C1 segment of cervical spinal cord (tissue), 14 donors: ENCODE measurements at regions not wholly inside any gene's neighbourhood (a gene's known extent, or its start where the extent isn't known, plus 50 kb on each side); places are given as distances from the start of the nearest gene placed in this dataset.
"Not testable (repeated sequence)": the region's sequence is repeated elsewhere in the genome, so short reads cannot be mapped to it uniquely, and the experiment has no call there.

ENCODE experiments used
- DNase-seq, 14 donors: peaks; one replicate each; lab custom pipeline; 2025; lab: John Stamatoyannopoulos, UW

DNA sequence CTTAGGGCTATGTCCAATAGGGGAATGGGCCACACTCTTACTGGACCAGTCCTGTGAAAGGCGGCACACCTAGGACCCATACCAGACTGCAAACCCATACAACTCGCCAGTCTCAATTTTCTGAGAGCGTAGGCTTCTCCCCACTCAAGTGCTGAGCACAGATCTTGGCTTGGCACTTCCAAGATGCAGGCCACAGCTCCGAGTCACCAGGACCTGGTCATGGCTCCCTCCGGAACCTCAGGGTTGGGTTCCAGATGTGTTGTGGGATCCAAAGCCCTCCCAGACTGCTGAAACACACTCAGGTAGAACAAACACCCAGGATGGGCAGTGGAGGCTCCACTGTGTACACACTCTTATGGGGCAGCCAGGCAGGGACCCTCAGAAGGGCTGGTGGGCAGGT lies 103.3 kb downstream of the TMEM144 start:
- no peak for DNase-seq

DNA sequence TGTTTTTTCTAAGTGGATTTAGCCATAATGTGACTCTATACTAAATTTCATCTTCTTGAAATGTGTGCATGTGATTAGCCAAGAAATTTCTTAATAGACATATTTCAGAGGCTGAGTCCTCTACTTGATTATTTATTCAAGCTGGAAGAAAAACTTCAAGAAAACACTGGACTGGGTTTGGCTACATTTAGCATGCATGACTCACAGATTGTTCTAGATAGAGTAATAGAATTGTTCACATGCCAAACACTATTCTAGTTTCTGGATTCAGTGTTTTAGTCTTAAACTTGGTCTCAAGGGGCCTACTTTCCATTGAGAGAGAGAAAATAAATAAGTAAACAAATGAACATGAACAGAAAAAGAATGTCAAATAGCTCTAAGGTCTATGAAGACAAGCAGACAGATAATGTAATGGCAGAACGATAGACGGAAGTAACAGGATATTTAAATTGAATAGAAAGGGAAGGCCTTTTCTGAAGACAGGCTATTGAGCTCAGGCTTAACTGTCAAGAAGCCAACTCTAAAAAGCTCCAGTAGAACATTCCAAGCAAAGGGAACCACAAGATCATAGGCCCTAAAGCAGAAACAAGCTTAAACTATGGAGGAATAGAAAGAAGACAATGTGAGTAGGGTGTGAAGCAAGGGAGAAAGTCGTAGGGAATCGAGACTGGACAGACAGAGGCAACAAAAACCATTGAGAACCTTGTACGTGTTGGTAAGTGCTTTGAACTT lies 104.6 kb downstream of the TMEM144 start:
- no peak for DNase-seq

DNA sequence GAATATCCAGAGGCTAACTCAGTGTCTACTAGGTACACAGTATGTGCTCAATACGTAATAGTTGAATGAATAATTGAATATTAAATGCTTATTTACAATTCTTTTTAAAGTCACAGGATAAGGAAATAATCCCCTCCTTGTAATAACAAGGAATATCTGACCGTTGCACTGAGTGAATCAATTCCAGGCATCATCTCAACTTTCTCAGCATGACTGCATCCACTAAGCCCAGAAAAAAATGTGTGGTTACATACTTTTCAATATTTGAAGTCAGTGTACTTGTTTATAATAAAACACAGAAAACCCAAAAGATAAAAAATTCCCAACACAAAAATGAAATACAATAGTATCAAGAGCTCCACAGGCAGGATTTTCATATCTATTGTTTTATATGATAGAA lies 105.4 kb downstream of the TMEM144 start:
- DNase-seq, result no peak

DNA sequence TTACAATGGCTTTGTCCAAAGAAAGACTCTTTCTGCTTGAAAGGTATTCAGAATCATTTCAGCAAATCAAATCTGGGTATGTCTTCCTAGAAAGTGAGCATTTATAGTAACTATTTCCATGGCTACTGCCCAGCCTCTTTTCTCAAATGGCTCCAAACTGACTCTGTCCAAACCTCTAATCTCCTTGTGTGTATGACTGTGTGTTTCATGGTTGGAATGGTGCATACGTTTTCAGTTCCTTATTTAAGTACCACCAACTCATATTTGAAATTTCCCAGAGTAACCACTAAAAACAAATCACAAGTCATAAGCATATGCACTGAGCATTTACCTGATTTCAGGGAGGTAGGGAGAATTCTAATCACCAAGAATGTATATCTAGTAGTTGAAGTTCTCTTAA lies 106.0 kb downstream of the TMEM144 start:
- no peak for DNase-seq

DNA sequence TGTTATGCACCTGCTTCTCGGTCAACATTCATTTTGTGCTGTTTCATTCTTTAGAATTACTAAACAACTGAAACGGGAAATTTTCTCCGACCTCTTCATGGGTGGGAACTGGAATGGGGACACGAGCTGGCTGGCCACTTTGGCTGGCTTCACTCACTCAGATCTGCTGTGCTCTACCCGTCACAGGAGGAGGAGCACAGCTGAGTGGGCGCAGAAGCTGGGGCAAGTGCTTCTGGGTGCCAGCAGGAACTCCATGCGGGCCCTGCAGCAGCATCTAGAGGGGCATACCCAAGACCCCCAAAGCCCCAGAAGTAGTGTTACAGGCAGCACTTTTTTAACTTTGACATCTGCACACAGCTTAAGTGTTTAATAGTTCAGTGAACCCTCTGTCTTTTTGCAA lies 109.6 kb downstream of the TMEM144 start:
- DNase-seq, result no peak

DNA sequence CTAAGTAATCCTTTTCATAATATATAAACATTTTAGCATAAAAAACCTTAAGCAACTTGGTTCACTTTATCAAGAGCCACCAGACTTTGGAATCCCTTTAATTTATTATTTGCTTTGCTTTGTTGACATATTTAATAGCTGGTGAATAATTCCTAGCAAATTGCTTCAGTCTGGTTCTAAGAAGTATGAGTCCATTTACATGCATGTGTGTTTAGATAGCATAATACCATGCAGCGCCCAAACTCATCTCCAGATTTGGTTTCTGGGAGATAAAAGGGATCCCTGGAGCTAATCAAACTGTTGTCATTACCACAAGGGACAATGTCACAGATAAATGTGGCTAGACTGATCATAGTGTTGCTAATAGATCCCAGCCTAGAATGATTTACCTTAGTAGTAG lies 111.8 kb downstream of the TMEM144 start:
- DNase-seq, result no peak

DNA sequence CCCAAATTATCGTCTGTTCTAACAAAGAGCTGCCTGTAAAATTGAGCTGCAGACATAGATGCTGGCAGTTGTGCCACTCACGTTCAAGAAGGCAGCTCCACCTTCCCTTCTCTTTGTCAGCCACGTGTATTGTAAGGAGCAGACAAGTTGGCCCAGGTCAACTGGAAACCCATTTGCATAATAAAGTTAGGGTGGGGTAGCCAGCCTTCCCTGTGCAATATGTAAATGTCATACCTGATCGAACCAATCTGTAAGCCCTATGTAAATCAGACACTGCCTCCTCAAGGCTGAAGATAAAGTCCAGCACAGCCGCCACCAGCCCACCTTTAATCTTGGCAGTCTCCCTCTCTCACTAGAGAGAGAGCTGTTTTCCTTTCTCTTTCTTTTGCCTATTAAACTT lies 117.2 kb downstream of the TMEM144 start:
- no peak for DNase-seq

DNA sequence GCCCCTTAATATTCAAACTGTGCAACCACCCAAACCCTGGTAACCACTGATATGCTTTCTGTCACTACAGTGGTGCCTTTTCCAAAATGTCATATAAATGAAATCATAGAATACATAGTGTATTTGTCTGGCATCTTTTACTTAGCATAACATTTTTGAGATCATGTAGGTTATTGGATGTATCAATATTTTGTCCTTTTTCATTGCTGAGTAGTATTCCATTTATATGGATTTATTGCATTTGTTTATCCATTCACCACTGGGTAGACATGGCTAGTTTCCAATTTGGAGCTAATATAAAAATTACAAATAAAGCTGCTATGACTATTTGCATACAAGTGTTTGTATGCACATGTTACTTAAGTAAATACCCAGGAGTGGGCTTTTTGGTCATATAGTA lies 121.6 kb downstream of the TMEM144 start:
- no peak for DNase-seq

DNA sequence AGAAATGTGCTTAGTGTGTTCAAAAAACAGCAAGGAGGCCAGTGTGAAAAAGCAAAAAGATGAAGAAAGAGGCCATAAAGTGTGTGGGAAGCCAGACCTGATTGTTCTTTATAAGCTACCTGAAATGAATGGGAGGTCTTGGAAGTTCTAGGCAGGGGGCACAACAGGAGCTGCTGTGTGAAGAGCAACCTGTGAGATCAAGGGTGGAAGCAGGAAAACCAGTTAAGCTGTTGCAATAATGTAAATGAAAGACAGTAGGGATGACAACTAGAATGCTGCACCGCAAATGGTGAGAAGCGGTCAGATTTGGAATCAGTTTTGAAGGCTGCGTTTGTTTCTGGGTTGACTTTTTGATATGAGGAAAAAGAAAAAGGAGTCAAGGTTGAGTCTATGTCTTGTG lies 123.5 kb downstream of the TMEM144 start:
- no peak for DNase-seq

DNA sequence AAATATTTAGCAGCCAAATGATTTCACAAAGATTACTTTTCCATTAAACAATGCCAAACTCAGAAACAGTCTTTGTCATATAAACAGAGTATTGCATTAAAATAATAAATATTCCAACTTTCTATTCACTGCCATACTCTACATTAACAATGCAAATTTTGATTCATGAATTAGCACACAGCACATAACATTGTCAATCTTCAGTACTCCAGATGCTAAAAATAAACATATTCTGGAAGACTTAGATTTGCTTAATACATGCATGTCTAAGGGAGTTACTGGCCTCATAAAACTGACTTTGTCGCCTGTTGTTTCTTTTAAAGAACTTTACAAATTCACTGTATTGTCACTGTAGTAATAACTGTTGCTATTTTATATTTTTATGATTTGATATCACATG lies 131.6 kb downstream of the TMEM144 start:
- DNase-seq, result no peak

DNA sequence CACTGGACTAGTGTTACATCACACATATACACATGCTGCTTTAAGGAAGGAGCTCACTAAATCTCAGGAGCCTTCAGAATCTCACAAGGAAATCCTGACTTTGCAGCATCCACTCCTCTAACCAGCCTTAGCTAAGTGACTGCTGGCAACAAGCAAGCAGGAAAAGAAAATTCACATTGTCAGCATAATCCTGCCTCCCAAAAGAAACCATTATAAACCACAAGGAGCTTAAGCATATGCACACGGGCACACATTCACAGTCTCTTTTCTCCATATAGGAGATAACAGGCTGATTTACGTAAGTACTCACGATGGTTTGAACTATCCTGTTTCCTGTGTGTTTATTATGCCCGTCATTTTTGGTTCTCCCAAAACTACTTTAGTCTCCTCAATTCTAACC lies 136.3 kb downstream of the TMEM144 start:
- DNase-seq, result no peak

DNA sequence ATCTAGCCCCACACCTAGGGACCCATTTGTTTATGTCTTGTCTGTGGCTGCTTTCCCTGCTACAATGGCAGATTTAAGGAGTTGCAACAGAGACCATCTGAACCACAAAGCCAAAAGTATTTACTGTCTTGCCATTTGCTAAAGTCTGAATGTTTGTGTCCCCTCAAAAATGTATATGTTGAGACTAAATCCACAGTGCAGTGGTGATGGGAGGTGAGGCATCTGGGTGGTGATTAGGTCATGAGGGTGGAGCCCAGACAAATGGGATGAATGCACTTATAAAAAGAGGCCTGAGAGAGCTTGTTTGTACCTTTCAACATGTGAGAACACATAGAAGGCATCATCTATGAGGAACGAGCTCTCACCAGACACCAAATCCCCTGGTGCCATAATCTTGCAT lies 137.3 kb downstream of the TMEM144 start:
- no peak for DNase-seq

DNA sequence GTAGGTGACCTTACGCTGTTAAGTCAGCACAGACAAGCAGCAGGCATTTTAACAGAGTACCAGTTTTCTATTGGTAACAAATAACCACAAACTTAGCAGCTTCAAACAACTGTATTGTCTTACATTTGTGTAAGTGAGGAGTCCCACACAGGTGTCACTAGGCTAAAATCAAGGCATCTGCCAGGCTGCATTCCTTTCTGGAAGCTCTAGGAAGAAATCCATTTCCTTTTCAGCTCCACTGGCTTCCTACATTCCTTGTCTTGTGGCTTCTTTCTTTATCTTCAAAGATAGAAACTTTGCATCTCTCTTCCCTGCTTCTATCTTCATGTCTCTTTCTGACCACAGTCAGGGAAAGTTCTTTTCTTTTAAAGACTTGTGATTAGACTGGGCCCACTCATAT lies 139.9 kb downstream of the TMEM144 start:
- no peak for DNase-seq

DNA sequence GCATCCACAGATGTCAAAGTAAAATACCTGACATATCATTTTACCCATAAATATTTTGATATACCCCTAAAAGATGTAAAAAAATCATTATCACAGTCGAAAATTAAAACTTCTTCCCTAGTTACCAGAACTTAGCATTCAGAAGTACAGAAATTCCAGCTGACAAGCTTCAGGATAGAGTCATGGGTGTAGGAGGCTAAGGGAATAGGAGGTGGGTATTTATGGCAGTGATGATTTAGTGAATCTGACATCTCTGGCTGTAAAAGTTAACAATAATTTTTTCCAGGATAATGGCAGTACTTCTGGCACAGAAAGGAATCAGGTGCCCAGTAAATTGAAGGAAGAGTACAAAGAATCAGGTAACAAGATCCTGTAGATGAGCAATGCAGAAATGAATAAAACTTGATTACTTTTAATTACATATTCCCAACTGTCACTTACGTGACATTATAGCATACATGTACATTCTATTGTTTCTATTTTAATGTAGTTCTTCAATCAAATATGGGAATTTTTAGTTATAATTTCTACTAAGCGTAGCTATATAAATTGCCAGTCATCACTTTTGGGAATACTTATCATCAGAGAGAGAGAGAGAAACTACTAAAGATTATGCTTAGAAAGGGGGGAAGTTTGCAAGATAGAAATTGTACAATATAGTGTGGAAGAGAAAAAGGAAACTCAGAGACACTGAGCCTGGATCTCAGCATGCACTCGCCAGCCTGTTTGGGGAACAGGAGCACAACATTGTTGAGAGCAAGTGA lies 143.4 kb downstream of the TMEM144 start:
- DNase-seq, result no peak

DNA sequence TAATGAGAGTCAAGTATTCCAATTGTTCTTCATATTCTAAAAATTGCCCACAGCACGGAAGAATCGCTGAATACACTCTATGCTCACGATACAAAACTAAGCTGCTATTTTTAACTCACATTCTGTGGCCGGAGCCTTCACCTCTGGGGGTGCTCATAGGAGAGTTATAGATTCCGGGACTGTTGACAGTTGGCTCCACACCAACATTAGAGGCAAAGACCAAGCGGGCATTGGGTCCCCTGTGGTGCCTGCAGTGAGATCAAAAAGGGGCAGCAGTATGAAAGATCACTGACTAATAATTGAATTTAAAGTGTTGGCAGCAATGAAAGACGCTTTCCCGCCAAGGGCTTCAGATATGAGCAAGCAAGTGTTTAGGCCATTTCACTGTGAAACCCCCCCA lies 146.0 kb downstream of the TMEM144 start:
- no peak for DNase-seq

DNA sequence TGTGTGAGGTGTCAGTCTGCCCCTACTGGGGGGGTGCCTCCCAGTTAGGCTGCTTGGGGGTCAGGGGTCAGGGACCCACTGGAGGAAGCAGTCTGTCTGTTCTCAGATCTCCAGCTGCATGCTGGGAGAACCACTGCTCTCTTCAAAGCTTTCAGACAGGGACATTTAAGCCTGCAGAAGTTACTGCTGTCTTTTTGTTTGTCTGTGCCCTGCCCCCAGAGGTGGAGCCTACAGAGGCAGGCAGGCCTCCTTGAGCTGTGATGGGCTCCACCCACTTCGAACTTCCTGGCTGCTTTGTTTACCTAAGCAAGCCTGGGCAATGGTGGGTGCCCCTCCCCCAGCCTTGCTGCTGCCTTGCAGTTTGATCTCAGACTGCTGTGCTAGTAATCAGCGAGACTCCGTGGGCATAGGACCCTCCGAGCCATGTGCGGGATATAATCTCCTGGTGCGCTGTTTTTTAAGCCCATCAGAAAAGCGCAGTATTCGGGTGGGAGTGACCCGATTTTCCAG lies 153.7 kb upstream of the RXFP1 start:
- not testable (repeated sequence) for DNase-seq

DNA sequence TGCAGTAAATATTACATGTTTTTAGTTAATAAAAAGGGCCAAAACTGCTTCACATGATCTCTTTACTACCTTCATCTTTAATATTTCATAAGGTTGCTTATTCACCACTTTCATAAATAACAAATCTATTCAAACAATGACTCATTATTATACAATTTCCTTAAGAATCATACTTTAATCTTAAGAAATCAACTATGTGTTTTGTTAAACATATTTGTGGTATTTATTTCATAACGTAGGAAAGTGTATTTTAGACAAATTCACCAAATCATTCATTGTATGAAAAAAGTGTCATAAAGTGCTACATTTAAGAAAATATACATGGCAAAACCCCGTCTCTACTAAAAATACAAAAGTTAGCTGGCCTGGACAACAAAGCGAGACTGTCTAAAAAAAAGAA lies 150.5 kb upstream of the RXFP1 start:
- no peak for DNase-seq

DNA sequence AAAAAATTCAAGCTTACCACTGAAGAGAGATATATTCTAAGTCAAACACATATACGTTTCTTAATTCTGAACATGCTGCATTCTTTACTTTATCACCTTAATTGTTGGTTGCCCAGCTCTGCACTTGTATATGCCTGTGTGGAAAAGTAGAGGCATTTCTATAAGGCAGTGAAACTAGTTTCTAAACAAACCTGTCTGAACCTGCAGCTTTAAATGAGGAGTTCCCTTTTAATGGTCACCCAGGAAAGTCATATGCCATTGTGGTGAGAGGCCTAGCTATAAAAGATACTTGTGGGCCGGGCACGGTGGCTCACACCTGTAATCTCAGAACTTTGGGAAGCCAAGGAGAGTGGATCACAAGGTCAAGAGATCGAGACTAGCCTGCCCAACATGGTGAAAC lies 147.4 kb upstream of the RXFP1 start:
- DNase-seq, result no peak

DNA sequence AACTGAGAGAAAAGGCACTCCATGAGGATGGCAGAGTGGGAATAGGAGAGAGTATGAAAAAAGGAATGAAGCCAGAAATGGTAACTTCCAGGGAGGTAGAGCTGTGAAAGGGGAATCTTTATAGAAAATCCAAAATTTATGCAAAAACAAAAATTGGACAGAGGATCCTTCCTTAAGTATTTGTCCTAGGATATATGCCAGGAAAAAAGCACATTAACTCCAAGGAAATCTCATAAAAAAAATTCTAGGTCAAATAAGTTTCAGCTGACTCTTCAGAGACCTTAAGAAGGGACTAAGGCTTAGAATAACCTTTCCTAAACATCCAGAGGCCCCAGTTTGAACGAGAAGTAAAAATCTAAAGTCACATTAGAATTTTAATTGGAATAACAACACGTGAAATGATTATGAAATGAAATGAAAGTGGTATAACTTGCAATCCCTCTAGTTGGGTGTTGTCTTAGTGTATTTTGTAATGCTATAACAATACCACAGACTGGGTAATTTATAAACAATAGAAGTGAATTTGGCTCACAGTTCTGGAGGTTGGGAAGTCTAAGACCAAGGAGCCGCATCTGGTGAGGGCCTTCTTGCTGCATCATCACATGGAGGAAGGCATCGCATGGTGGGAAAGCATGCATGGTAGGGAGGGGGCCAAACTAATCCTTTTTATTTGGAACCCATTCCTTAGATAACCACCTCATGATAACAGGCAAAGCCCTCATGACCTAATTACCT lies 145.4 kb upstream of the RXFP1 start:
- no peak for DNase-seq

DNA sequence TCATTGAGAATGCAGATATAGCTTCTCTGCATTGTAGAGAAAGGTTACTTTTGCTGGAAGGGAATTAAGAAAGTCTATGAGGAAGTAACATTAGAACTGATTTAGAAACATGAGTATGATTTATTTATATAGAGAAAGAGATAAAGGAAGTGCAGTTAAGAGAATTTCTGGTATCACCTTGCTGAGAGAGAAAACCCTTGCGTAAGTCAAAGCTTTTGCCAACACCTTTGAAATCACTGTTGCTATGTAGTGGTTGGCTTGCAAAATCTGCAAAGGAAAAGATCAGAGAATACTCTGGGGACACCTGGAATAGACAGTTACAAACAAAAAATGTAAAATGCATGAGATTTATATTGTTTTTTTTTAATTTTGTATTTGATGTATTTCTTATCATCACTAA lies 137.3 kb upstream of the RXFP1 start:
- no peak for DNase-seq

DNA sequence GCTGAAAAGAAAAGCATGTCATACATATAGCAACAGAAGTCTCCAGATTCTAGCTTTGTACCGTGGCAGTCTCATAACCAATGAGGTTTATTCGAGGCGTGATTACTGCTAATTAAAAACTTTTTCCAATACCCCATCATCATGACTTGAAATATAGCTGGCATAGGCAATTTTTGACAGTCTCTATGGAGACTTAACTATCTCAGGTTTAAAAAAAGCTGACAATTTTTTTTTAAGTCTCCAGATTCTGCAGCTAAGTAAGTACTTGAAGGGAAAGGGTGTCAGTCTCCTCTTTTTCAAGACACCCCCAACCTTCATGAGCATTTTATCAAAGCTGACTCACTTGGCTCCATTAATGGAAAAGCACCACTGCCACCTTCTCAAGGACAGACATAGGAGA lies 126.3 kb upstream of the RXFP1 start:
- no peak for DNase-seq

DNA sequence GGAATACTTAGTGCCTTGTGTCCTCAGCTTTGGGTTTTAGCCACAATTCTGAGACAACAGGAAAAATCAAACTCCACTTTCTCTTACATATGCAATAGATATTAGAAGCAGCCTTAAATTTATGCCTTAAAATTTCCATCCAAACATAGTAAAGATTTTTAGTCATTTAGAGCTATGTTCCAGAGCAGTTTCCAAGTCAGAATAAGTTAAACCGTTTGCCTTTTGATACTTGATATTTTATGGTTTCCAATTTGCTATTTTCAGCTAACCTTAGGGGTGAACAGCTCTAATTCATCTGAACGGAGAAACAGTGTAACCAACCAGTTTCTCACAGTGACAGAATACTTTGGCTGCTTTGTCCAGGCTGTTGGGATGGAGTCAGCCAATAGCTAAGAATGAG lies 125.8 kb upstream of the RXFP1 start:
- DNase-seq, result no peak

DNA sequence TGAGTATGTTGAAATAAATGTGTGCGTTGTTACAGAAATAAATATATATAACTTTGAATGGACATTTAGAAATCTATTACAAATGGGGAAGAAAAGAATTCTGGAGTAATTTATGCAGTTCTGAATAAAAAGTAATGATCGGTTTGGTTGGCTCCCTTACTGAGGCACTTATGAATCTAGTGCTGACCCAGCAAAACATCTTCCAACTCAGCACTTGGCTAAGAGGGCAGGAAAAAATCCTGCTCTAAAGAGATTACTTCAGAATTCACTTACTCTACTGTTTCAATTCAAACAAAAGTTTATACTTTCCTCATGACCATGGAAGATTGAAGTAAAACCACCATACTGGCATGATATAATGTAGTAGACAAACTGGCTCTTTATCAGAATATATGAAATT lies 123.9 kb upstream of the RXFP1 start:
- no peak for DNase-seq
